ENCODE measurements at regions not wholly inside any gene's neighbourhood (a gene's known extent, or its start where the extent isn't known, plus 50 kb on each side); places are given as distances from the start of the nearest gene placed in this dataset.

GRCh38 chr4:167550021-167550420 lies 315.7 kb upstream of the SPOCK3 start (continued):
- TF ChIP-seq EGR1 (IDR thresholded peaks at IDR 0.05; ENCODE audit: borderline replicate concordance, low read depth, low read length) (no peak), KDM5A (IDR thresholded peaks at IDR 0.05; ENCODE audit: low read length) (no peak), CHD2 (IDR thresholded peaks at IDR 0.05; ENCODE audit: low read length) (no peak), ZNF274 (IDR thresholded peaks at IDR 0.05; ENCODE audit: borderline replicate concordance, extremely low read depth, low read length) (no peak)
